PC-3 (cell line): ENCODE measurements at regions not wholly inside any gene's neighbourhood (a gene's known extent, or its start where the extent isn't known, plus 50 kb on each side); places are given as distances from the start of the nearest gene placed in this dataset.

Experiments used
- ATAC-seq: fragments of 200-7000 bp; cut with Tn5 transposase; 2 replicates; pipeline ENCODE4 v1.9.1; 2020; ENCODE audit warnings: mild to moderate bottlenecking, moderate library complexity
- BruUV-seq: library from RNA; stranded (reverse); fragments of 400-500 nt; replicated peaks from 2 replicates; lab custom pipeline; 2021; lab: Mats Ljungman, UMichigan
- CTCF ChIA-PET: fragments of 300-600 bp; sonication (Branson Sonifier 250); formaldehyde crosslinking; loops from one replicate; lab custom pipeline; 2022; ENCODE audit warnings: antibody characterized with exemption; lab: Charles Lee
- POLR2A ChIA-PET: fragments of 300-600 bp; sonication (Branson Sonifier 250); formaldehyde crosslinking; loops from one replicate; lab custom pipeline; 2022; ENCODE audit warnings: antibody characterized with exemption; ENCODE audit not compliant: unreplicated experiment; lab: Charles Lee
- DNase-seq: peaks from one replicate; pipeline ENCODE4 v3.0.0-alpha.2; 2015
- H2AFZ ChIP-seq: fragments of 300-600 bp; sonication (generic); 2 replicates; pipeline ENCODE4 v1.6.0; 2016; ENCODE audit warnings: antibody characterized with exemption, low read length
- H3F3A ChIP-seq: fragments of 300-600 bp; sonication (generic); one replicate; pipeline ENCODE4 v1.6.0; 2017; ENCODE audit warnings: antibody characterized with exemption, low read length, control low read depth, mild to moderate bottlenecking; ENCODE audit not compliant: unreplicated experiment
- H3K27ac ChIP-seq: fragments of 300-600 bp; sonication (generic); 2 replicates; pipeline ENCODE4 v1.5.1; 2016; ENCODE audit warnings: mild to moderate bottlenecking, low read length
- H3K27me3 ChIP-seq: fragments of 300-600 bp; sonication (generic); 2 replicates; pipeline ENCODE4 v1.6.1; 2016; ENCODE audit warnings: low read length, mixed read lengths
- H3K36me3 ChIP-seq: fragments of 300-600 bp; sonication (generic); 2 replicates; pipeline ENCODE4 v1.6.1; 2016; ENCODE audit warnings: low read depth, mixed run types, low read length, mixed read lengths
- H3K4me1 ChIP-seq: fragments of 300-600 bp; sonication (generic); 2 replicates; pipeline ENCODE4 v1.5.1; 2016; ENCODE audit warnings: low read length; ENCODE audit not compliant: insufficient read depth
- H3K4me2 ChIP-seq: fragments of 300-600 bp; sonication (generic); 2 replicates; pipeline ENCODE4 v1.6.0; 2016; ENCODE audit warnings: low read length
- H3K4me3 ChIP-seq: fragments of 300-600 bp; sonication (generic); 2 replicates; pipeline ENCODE4 v1.5.1; 2016; ENCODE audit warnings: mild to moderate bottlenecking, low read length, mixed read lengths
- H3K79me2 ChIP-seq: fragments of 300-600 bp; sonication (generic); 2 replicates; pipeline ENCODE4 v1.6.1; 2017; ENCODE audit warnings: low read length, mixed read lengths
- H3K9ac ChIP-seq: fragments of 300-600 bp; sonication (generic); 2 replicates; pipeline ENCODE4 v1.6.0; 2016; ENCODE audit warnings: mild to moderate bottlenecking, low read length
- H3K9me2 ChIP-seq: fragments of 300-600 bp; sonication (generic); replicated peaks from 2 replicates; pipeline ENCODE4 v1.6.1; 2016; ENCODE audit warnings: mixed run types, low read length, mixed read lengths
- H3K9me3 ChIP-seq: fragments of 300-600 bp; sonication (generic); 2 replicates; pipeline ENCODE4 v1.6.1; 2016; ENCODE audit warnings: low read length, mixed read lengths
- H4K20me1 ChIP-seq: fragments of 300-600 bp; sonication (generic); 2 replicates; pipeline ENCODE4 v1.6.1; 2016; ENCODE audit warnings: low read length, mixed read lengths
- EZH2 ChIP-seq: fragments of 300-600 bp; sonication (generic); IDR thresholded peaks from one replicate; pipeline ENCODE4 v1.6.1; 2017; ENCODE audit warnings: antibody characterized with exemption, mild to moderate bottlenecking, low read length; ENCODE audit not compliant: unreplicated experiment
- EZH2phosphoT487 ChIP-seq: fragments of 300-600 bp; sonication (generic); IDR thresholded peaks from 2 replicates; pipeline ENCODE4 v1.6.1; 2018; ENCODE audit warnings: mild to moderate bottlenecking, antibody characterized with exemption, low read length, borderline replicate concordance
- intact Hi-C: fragments of 100-400 bp; cut with micrococcal nuclease; formaldehyde crosslinking; loops from 2 replicates; pipeline ENCODE4 v1.9.0; 2023
- TF ChIP-seq, protein P1 (sequence below): fragments of 300-600 bp; sonication (generic); conservative IDR thresholded peaks from 2 replicates; pipeline ENCODE4 v1.5.1; 2017; ENCODE audit warnings: antibody characterized with exemption, low read depth, mild to moderate bottlenecking, low read length

DNA sequence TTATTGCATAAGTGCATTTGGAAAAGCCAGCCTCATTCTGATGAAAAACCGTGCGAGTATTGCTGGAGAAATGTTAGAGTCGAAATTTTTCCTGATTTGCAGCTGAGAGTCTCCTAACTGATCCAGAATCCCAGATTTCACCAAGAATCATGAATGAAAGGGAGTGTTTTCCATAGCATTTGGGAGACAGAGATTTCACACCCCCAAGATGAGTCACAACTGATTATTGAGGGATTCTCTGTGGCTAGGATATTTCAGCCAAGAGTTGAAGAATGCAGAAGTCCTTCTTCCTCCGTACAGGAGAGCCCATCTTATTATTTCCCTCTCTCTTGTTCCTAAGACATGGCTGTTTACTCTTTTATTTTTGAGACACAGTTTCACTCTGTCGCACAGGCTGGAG, 82.2 kb upstream of the SALL4 start:
- intact Hi-C loops = no loop called here
- no peak overlapping the region for H3K4me3 ChIP-seq
- no peaks in the 10 kb centered on the region for H3K36me3 ChIP-seq
- TF ChIP-seq EZH2phosphoT487 (no peak), EZH2 (no peak)
- TF ChIP-seq, protein P1, sequence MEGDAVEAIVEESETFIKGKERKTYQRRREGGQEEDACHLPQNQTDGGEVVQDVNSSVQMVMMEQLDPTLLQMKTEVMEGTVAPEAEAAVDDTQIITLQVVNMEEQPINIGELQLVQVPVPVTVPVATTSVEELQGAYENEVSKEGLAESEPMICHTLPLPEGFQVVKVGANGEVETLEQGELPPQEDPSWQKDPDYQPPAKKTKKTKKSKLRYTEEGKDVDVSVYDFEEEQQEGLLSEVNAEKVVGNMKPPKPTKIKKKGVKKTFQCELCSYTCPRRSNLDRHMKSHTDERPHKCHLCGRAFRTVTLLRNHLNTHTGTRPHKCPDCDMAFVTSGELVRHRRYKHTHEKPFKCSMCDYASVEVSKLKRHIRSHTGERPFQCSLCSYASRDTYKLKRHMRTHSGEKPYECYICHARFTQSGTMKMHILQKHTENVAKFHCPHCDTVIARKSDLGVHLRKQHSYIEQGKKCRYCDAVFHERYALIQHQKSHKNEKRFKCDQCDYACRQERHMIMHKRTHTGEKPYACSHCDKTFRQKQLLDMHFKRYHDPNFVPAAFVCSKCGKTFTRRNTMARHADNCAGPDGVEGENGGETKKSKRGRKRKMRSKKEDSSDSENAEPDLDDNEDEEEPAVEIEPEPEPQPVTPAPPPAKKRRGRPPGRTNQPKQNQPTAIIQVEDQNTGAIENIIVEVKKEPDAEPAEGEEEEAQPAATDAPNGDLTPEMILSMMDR = no peak
- ATAC-seq = no peak
- no peaks in the 10 kb centered on the region for H3K9me2 ChIP-seq
- H3F3A ChIP-seq = no peaks in the 10 kb centered on the region
- no peaks in the 10 kb centered on the region for H3K79me2 ChIP-seq
- no peaks in the 10 kb centered on the region for H3K27me3 ChIP-seq
- DNase-seq = no peak
- BruUV-seq = no TSS peak
- H3K4me2 ChIP-seq = no peak overlapping the region
- CTCF ChIA-PET = no interaction called here
- H4K20me1 ChIP-seq = no peaks in the 10 kb centered on the region
- no peak overlapping the region for H2AFZ ChIP-seq
- H3K27ac ChIP-seq = no peak overlapping the region
- no peaks in the 10 kb centered on the region for H3K4me1 ChIP-seq
- POLR2A ChIA-PET = no interaction called here
- H3K9me3 ChIP-seq = no peaks in the 10 kb centered on the region
- no peak overlapping the region for H3K9ac ChIP-seq

DNA sequence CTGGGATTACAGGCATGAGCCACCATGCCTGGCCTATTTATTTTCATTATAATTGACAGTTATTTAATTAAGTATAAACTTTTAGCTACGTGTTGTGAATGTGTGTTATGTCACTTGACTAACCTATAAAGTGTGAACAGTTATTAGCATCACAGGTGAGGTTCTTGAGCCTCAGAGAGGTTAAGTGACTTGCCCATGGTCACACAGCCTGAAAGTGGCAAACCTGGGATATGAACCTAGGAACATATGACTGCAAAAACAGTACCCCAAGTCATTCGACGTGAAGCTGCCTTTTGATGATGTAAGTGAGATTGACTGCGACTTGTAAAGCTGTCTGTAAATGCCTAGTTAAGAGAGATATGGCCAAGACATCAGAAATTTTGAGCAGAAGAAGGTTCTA, 77.9 kb upstream of the SALL4 start:
- Histone ChIP-seq H3K4me3 (no peak overlapping the region), H3K36me3 (no peaks in the 10 kb centered on the region), H4K20me1 (no peaks in the 10 kb centered on the region), H3K9me2 (no peaks in the 10 kb centered on the region), H3K9me3 (no peaks in the 10 kb centered on the region), H3F3A (no peaks in the 10 kb centered on the region), H2AFZ (no peak overlapping the region), H3K4me1 (no peaks in the 10 kb centered on the region), H3K9ac (no peak overlapping the region), H3K27me3 (no peaks in the 10 kb centered on the region), H3K4me2 (no peak overlapping the region), H3K27ac (no peak overlapping the region), H3K79me2 (no peaks in the 10 kb centered on the region)
- DNase-seq = no peak
- ChIA-PET POLR2A (no interaction called here), CTCF (no interaction called here)
- TF ChIP-seq EZH2 (no peak), EZH2phosphoT487 (no peak)
- TF ChIP-seq, protein P1 = no peak
- no TSS peak for BruUV-seq
- ATAC-seq = no peak
- intact Hi-C loops = no loop called here

DNA sequence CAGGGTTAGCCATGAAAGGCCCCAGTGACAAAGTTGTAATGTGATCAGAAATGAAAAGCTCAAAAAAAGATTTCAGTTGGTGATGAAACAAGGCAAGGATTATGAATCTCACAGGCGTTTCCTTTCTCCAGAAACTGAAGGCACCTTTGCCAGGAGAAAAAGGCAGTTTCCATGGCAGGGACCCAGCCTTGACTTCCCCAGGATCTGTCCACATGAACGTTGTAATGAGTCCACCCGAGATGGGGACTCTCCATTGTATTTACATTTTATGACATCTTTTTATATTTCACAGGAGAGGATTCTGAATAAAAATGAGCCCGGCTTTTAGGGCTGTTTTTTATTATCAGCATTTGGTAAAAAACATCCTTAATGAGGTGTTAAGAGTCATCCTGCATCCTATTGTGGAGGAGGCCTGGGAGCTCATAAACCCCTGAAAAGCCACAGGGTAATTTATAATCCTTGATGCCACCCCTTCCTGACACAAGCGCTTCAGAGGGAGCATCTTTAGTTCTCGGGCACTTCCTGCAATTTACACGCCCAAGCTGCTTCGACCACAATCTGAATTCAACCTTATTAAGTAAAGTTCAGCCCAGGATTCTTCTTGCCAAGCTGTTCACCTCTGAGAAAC, 74.1 kb upstream of the SALL4 start:
- Histone ChIP-seq H3K9me3 (no peaks in the 10 kb centered on the region), H3K9ac (no peak overlapping the region), H3K27ac (no peak overlapping the region), H3K4me2 (no peak overlapping the region), H3K79me2 (no peaks in the 10 kb centered on the region), H3K9me2 (no peaks in the 10 kb centered on the region), H3K4me3 (no peak overlapping the region), H2AFZ (no peak overlapping the region), H3F3A (no peaks in the 10 kb centered on the region), H3K4me1 (no peaks in the 10 kb centered on the region), H3K27me3 (no peaks in the 10 kb centered on the region), H3K36me3 (no peaks in the 10 kb centered on the region), H4K20me1 (no peaks in the 10 kb centered on the region)
- ATAC-seq (no peak), DNase-seq (no peak)
- intact Hi-C loops = no loop called here
- no TSS peak for BruUV-seq
- CTCF ChIA-PET = interaction anchor here (0.6 kb wide), 1 partner anchor 103 kb away, joined by 5 read pairs; no protein-coding TSS in a partner anchor
- TF ChIP-seq EZH2 (no peak), EZH2phosphoT487 (no peak)
- TF ChIP-seq, protein P1 = no peak
- POLR2A ChIA-PET = no interaction called here
